ENCODE measurements at regions not wholly inside any gene's neighbourhood (a gene's known extent, or its start where the extent isn't known, plus 50 kb on each side); places are given as distances from the start of the nearest gene placed in this dataset.

- no peak for DNase-seq
Observed at GRCh38 chr1:56213068-56213467, 366.3 kb downstream of the PLPP3 start.

GRCh38 chr1:56212143-56212542 is 367.2 kb downstream of the PLPP3 start:
- DNase-seq, result no peak

- no peak for DNase-seq
Observed at GRCh38 chr1:56206391-56206790, 373.0 kb downstream of the PLPP3 start.

GRCh38 chr1:56204206-56204605 is 375.2 kb downstream of the PLPP3 start:
- no peak for DNase-seq

- DNase-seq, result no peak
Observed at GRCh38 chr1:56202796-56203492, 376.4 kb downstream of the PLPP3 start.

GRCh38 chr1:56202186-56202585 is 377.2 kb downstream of the PLPP3 start:
- no peak for DNase-seq

- DNase-seq, result no peak
Observed at GRCh38 chr1:56200896-56201295, 378.5 kb downstream of the PLPP3 start.

GRCh38 chr1:56200442-56200841 is 378.9 kb downstream of the PLPP3 start:
- DNase-seq, result no peak

- no peak for DNase-seq
Observed at GRCh38 chr1:56199956-56200355, 379.4 kb downstream of the PLPP3 start.

- no peak for DNase-seq
Observed at GRCh38 chr1:56199061-56199460, 380.3 kb downstream of the PLPP3 start.

GRCh38 chr1:56197946-56198345 is 381.4 kb downstream of the PLPP3 start:
- DNase-seq, result no peak

GRCh38 chr1:56196839-56197238 is 382.5 kb downstream of the PLPP3 start:
- DNase-seq, result no peak

- no peak for DNase-seq
Observed at GRCh38 chr1:56194701-56195300, 384.6 kb downstream of the PLPP3 start.

- DNase-seq, result no peak
Observed at GRCh38 chr1:56193656-56194055, 385.7 kb downstream of the PLPP3 start.

GRCh38 chr1:56191369-56191768 is 388.0 kb downstream of the PLPP3 start:
- DNase-seq, result no peak

GRCh38 chr1:56190806-56191365 is 388.5 kb downstream of the PLPP3 start:
- no peak for DNase-seq

GRCh38 chr1:56189946-56190805 is 389.2 kb downstream of the PLPP3 start:
- no peak for DNase-seq

- no peak for DNase-seq
Observed at GRCh38 chr1:56189454-56189853, 389.9 kb downstream of the PLPP3 start.

GRCh38 chr1:56188855-56189254 is 390.5 kb downstream of the PLPP3 start:
- no peak for DNase-seq

- DNase-seq, result no peak
Observed at GRCh38 chr1:56188221-56188620, 391.1 kb downstream of the PLPP3 start.

GRCh38 chr1:56187405-56187804 is 392.0 kb downstream of the PLPP3 start:
- no peak for DNase-seq

- no peak for DNase-seq
Observed at GRCh38 chr1:56185493-56185892, 393.9 kb downstream of the PLPP3 start.

- no peak for DNase-seq
Observed at GRCh38 chr1:56183151-56183550, 396.2 kb downstream of the PLPP3 start.

Measured in activated naive CD4-positive, alpha-beta T cell (primary cell).